ENCODE measurements at regions not wholly inside any gene's neighbourhood (a gene's known extent, or its start where the extent isn't known, plus 50 kb on each side); places are given as distances from the start of the nearest gene placed in this dataset.

GRCh38 chr11:45435706-45436105 lies 149.6 kb upstream of the SYT13 start:
- no peak for DNase-seq

- no peak for DNase-seq
Measured at GRCh38 chr11:45432910-45433309, 146.8 kb upstream of the SYT13 start.

GRCh38 chr11:45432100-45432499 lies 146.0 kb upstream of the SYT13 start:
- DNase-seq, result no peak

- DNase-seq, result no peak
Measured at GRCh38 chr11:45431046-45432018, 145.2 kb upstream of the SYT13 start.

- DNase-seq, result no peak
Measured at GRCh38 chr11:45430361-45430760, 144.2 kb upstream of the SYT13 start.

GRCh38 chr11:45429719-45430118 lies 143.6 kb upstream of the SYT13 start:
- DNase-seq, result no peak

GRCh38 chr11:45428541-45429230 lies 142.5 kb upstream of the SYT13 start:
- no peak for DNase-seq

GRCh38 chr11:45428116-45428515 lies 142.0 kb upstream of the SYT13 start:
- no peak for DNase-seq

GRCh38 chr11:45424411-45425180 lies 138.5 kb upstream of the SYT13 start:
- no peak for DNase-seq

GRCh38 chr11:45423475-45424120 lies 137.5 kb upstream of the SYT13 start:
- no peak for DNase-seq

- no peak for DNase-seq
Measured at GRCh38 chr11:45423036-45423435, 136.9 kb upstream of the SYT13 start.

- DNase-seq, result no peak
Measured at GRCh38 chr11:45414088-45414487, 127.9 kb upstream of the SYT13 start.

GRCh38 chr11:45413156-45413858 lies 127.2 kb upstream of the SYT13 start:
- no peak for DNase-seq

- DNase-seq, result no peak
Measured at GRCh38 chr11:45412521-45412920, 126.4 kb upstream of the SYT13 start.

- DNase-seq, result no peak
Measured at GRCh38 chr11:45412051-45412471, 125.9 kb upstream of the SYT13 start.

- no peak for DNase-seq
Measured at GRCh38 chr11:45411228-45411946, 125.2 kb upstream of the SYT13 start.

- no peak for DNase-seq
Measured at GRCh38 chr11:45410391-45411227, 124.5 kb upstream of the SYT13 start.

- no peak for DNase-seq
Measured at GRCh38 chr11:45409587-45409986, 123.4 kb upstream of the SYT13 start.

- no peak for DNase-seq
Measured at GRCh38 chr11:45407226-45407625, 121.1 kb upstream of the SYT13 start.

- DNase-seq, result peak; percentile 7
Measured at GRCh38 chr11:45405916-45406670, 120.0 kb upstream of the SYT13 start.
